Embryonic facial prominence (tissue), 1 donor: ENCODE measurements at regions not wholly inside any gene's neighbourhood (a gene's known extent, or its start where the extent isn't known, plus 50 kb on each side); places are given as distances from the start of the nearest gene placed in this dataset.
"Not testable (repeated sequence)": the region's sequence is repeated elsewhere in the genome, so short reads cannot be mapped to it uniquely, and the experiment has no call there.

Experiments
- DNase-seq: peaks from one replicate; pipeline ENCODE4 v3.0.0-alpha.2; 2016; ENCODE audit errors: extremely low spot score

- no peak for DNase-seq
These were observed 276.1 kb upstream of the SPAG17 start for GRCh38 chr1:118461154-118461553.

- no peak for DNase-seq
These were observed 274.8 kb upstream of the SPAG17 start for GRCh38 chr1:118459871-118460270.

- DNase-seq, result not testable (repeated sequence)
These were observed 268.8 kb upstream of the SPAG17 start for GRCh38 chr1:118453856-118454255.

- no peak for DNase-seq
These were observed 260.1 kb upstream of the SPAG17 start for GRCh38 chr1:118445156-118445555.

- DNase-seq, result no peak
These were observed 257.2 kb upstream of the SPAG17 start for GRCh38 chr1:118442214-118442613.

- DNase-seq, result no peak
These were observed 252.6 kb upstream of the SPAG17 start for GRCh38 chr1:118437664-118438063.

GRCh38 chr1:118429856-118430255 lies 244.8 kb upstream of the SPAG17 start:
- no peak for DNase-seq

GRCh38 chr1:118421868-118422350 lies 236.9 kb upstream of the SPAG17 start:
- no peak for DNase-seq

GRCh38 chr1:118404024-118404423 lies 219.0 kb upstream of the SPAG17 start:
- DNase-seq, result no peak

- no peak for DNase-seq
These were observed 212.4 kb upstream of the SPAG17 start for GRCh38 chr1:118397496-118397859.

- DNase-seq, result no peak
These were observed 211.9 kb upstream of the SPAG17 start for GRCh38 chr1:118396829-118397495.

- DNase-seq, result no peak
These were observed 211.3 kb upstream of the SPAG17 start for GRCh38 chr1:118396279-118396678.

- no peak for DNase-seq
These were observed 210.5 kb upstream of the SPAG17 start for GRCh38 chr1:118395430-118395991.

- no peak for DNase-seq
These were observed 205.9 kb upstream of the SPAG17 start for GRCh38 chr1:118390955-118391354.

GRCh38 chr1:118388301-118388959 lies 203.4 kb upstream of the SPAG17 start:
- no peak for DNase-seq

- DNase-seq, result no peak
These were observed 196.3 kb upstream of the SPAG17 start for GRCh38 chr1:118381197-118381869.

GRCh38 chr1:118377183-118377582 lies 192.2 kb upstream of the SPAG17 start:
- DNase-seq, result not testable (repeated sequence)

GRCh38 chr1:118371612-118372011 lies 186.6 kb upstream of the SPAG17 start:
- no peak for DNase-seq

GRCh38 chr1:118370861-118371260 lies 185.8 kb upstream of the SPAG17 start:
- DNase-seq, result no peak

- no peak for DNase-seq
These were observed 181.3 kb upstream of the SPAG17 start for GRCh38 chr1:118366286-118366685.

GRCh38 chr1:118364882-118365281 lies 179.9 kb upstream of the SPAG17 start:
- DNase-seq, result no peak

GRCh38 chr1:118363396-118363795 lies 178.4 kb upstream of the SPAG17 start:
- DNase-seq, result no peak

- DNase-seq, result no peak
These were observed 175.8 kb upstream of the SPAG17 start for GRCh38 chr1:118360817-118361216.
